GM06990 (cell line): ENCODE measurements at regions not wholly inside any gene's neighbourhood (a gene's known extent, or its start where the extent isn't known, plus 50 kb on each side); places are given as distances from the start of the nearest gene placed in this dataset.
"Not testable (repeated sequence)": the region's sequence is repeated elsewhere in the genome, so short reads cannot be mapped to it uniquely, and the experiment has no call there.

Experiments used
- DNase-seq: peaks from one replicate; pipeline ENCODE4 v3.0.0-alpha.2; 2011; ENCODE audit not compliant: insufficient read length; ENCODE audit errors: extremely low read depth
- H3K27me3 ChIP-seq: replicated peaks from 2 replicates; pipeline ENCODE4 v1.6.0; 2011; ENCODE audit warnings: low read length; ENCODE audit not compliant: control insufficient read depth, insufficient read depth
- H3K36me3 ChIP-seq: 2 replicates; pipeline ENCODE4 v1.5.1; 2011; ENCODE audit warnings: low read length; ENCODE audit not compliant: control insufficient read depth, insufficient read depth
- H3K4me3 ChIP-seq: replicated peaks from 2 replicates; pipeline ENCODE4 v1.5.1; 2011; ENCODE audit warnings: low read depth, mild to moderate bottlenecking, control low read depth, low read length
- TF ChIP-seq, protein P1 (sequence below): IDR thresholded peaks from 2 replicates; pipeline ENCODE4 v1.5.1; 2011; ENCODE audit warnings: low read length, control low read depth, mild to moderate bottlenecking, inconsistent platforms; ENCODE audit not compliant: insufficient read depth, poor library complexity, severe bottlenecking

DNA sequence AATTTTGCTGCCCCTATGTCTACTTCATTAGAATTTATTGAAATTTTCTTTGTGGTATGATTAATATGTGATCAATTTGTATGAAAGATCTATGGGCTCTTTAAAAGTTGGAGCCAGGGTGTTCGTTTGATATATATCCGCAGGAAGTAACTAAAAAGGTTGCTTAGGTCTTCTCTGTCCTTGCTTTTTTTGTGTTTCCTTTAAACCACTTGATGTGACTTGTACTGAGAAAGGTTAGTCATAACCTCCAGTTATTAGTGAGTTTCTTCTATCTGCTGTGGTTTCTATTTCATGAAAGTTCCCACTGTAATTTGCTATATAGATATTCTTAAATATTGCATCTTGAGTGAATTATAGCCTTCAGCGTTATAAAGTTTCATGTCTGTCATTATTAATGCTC lies 585.3 kb upstream of the ARID1B start:
- Histone ChIP-seq H3K27me3 (no peaks in the 10 kb centered on the region; the same call in 1 of the 2 replicates), H3K4me3 (no peak overlapping the region), H3K36me3 (no peaks in the 10 kb centered on the region)
- TF ChIP-seq, protein P1, sequence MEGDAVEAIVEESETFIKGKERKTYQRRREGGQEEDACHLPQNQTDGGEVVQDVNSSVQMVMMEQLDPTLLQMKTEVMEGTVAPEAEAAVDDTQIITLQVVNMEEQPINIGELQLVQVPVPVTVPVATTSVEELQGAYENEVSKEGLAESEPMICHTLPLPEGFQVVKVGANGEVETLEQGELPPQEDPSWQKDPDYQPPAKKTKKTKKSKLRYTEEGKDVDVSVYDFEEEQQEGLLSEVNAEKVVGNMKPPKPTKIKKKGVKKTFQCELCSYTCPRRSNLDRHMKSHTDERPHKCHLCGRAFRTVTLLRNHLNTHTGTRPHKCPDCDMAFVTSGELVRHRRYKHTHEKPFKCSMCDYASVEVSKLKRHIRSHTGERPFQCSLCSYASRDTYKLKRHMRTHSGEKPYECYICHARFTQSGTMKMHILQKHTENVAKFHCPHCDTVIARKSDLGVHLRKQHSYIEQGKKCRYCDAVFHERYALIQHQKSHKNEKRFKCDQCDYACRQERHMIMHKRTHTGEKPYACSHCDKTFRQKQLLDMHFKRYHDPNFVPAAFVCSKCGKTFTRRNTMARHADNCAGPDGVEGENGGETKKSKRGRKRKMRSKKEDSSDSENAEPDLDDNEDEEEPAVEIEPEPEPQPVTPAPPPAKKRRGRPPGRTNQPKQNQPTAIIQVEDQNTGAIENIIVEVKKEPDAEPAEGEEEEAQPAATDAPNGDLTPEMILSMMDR = no peak
- DNase-seq = peak; percentile 39

DNA sequence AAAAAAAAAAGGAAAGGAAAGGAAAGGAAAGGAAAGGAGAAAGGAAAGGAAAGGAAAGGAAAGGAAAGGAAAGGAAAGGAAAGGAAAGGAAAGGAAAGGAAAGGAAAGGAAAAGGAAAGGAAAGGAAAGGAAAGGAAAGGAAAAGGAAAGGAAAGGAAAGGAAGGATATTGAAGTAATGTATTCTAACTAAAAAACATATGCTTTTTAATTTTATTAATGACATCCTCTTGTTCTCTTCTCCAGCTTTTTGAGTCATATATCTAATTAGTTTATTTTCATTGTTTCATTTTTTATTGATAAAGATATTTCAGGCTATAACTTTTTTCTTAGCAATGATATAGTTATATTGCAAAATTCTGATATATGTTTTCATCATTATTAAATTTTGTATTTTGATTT lies 585.8 kb upstream of the ARID1B start:
- not testable (repeated sequence) for H3K4me3 ChIP-seq, DNase-seq, H3K27me3 ChIP-seq, H3K36me3 ChIP-seq

DNA sequence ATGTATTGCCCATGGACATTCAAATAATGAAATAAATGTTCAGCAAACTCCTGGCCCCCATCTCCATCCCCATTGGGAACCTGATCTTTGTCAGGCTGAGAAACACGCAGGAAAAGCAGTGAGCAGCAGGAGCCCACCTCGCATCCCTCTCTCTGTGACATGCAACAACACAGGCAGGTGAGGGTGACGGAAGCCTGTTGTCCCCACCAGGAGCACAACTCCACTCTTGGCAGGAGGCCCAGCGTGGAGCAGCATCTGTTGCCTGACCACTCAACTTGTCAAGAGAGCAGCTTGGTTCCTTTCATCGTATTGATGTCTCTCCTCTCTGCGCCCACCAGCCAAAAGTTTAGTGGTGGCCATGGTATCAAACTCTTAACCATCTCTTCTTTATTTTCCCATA lies 586.9 kb upstream of the ARID1B start:
- TF ChIP-seq, protein P1 = no peak
- H3K4me3 ChIP-seq = no peak overlapping the region
- no peaks in the 10 kb centered on the region for H3K36me3 ChIP-seq
- no peak for DNase-seq
- H3K27me3 ChIP-seq = no peaks in the 10 kb centered on the region; the same call in 1 of the 2 replicates

DNA sequence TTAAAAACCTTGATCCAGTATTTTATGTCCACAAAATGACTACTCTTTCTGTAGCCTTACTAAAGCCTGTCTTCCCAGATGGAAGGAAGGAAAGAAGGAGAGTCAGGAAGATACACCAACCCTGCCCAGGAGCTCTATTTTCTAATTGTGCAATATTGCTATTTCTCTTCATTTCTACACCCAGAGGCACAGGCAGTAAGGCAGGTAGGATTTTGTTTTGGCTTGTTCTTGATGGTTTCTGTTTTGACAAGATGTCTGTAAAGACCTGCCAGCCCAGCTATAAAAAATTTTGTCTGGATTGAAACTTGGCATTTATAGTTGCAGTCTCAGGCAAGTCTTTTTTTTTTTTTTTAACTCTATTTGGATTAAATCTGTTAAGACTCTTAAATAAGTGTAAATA lies 587.5 kb upstream of the ARID1B start:
- Histone ChIP-seq H3K36me3 (no peaks in the 10 kb centered on the region), H3K4me3 (no peak overlapping the region)

DNA sequence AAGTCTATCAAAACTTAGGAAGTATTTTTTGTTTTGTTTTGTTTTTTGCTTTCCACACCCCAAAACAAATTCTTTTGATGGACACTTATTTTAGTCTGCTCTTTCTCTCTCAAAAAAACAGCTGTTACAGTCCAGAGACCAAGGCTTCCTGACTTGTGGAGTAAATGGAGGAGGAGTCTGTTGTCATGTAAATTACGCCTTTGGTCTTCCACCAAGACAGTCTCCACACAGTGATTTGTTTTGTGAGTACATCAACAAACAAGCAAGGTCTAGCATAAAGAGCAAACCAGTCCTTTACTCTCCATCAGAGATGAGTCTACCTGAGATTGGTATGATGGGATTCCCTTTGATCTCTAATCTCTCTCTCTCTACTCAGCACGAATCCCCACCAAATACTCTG lies 588.0 kb upstream of the ARID1B start:
- no peaks in the 10 kb centered on the region for H3K36me3 ChIP-seq
- DNase-seq = no peak
- H3K27me3 ChIP-seq = no peaks in the 10 kb centered on the region; the same call in 1 of the 2 replicates
- H3K4me3 ChIP-seq = no peak overlapping the region
- TF ChIP-seq, protein P1 = no peak

More for the DNA sequence above, 587.5 kb upstream of the ARID1B start:
- no peaks in the 10 kb centered on the region; the same call in 1 of the 2 replicates for H3K27me3 ChIP-seq
- TF ChIP-seq, protein P1 = no peak
- no peak for DNase-seq

DNA sequence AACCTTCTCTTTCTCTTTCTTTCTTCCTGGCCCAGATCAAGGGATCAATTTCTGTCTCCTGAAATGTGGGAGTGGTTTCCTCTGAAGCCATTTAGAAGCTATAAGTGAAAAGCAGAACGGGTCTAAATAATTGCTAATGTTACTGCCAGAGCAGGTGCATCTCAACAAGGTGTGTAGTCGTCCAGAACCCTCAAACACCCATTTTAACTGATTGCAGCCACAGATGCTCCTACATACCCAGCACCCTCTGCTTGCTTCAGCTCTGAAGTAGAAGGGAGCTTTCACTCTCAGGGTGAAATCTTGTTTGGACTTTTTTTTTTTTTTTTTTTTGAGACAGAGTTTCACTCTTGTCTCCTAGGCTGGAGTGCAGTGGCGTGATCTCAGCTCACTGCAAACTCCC lies 592.1 kb upstream of the ARID1B start:
- Histone ChIP-seq H3K4me3 (no peak overlapping the region), H3K27me3 (no peaks in the 10 kb centered on the region; the same call in 1 of the 2 replicates), H3K36me3 (no peaks in the 10 kb centered on the region)
- TF ChIP-seq, protein P1 = no peak
- DNase-seq = no peak
